ENCODE measurements at regions not wholly inside any gene's neighbourhood (a gene's known extent, or its start where the extent isn't known, plus 50 kb on each side); places are given as distances from the start of the nearest gene placed in this dataset.
"Not testable (repeated sequence)": the region's sequence is repeated elsewhere in the genome, so short reads cannot be mapped to it uniquely, and the experiment has no call there.

- DNase-seq (ENCODE audit: low read depth in 2 of 2) = no peak
Observed at GRCh38 chr6:85285114-85285513, 164.8 kb upstream of the NT5E start.

GRCh38 chr6:85283436-85283835, 166.4 kb upstream of the NT5E start:
- DNase-seq (ENCODE audit: low read depth in 2 of 2) = no peak

GRCh38 chr6:85278466-85279035, 171.3 kb upstream of the NT5E start:
- no peak for DNase-seq (ENCODE audit: low read depth in 2 of 2)

- DNase-seq (ENCODE audit: low read depth in 2 of 2) = not testable (repeated sequence)
Observed at GRCh38 chr6:85276026-85276425, 173.9 kb upstream of the NT5E start.

GRCh38 chr6:85275338-85275985, 174.4 kb upstream of the NT5E start:
- DNase-seq (ENCODE audit: low read depth in 2 of 2) = no peak

- no peak for DNase-seq (ENCODE audit: low read depth in 2 of 2)
Observed at GRCh38 chr6:85273870-85274269, 176.0 kb upstream of the NT5E start.

GRCh38 chr6:85273046-85273445, 176.8 kb upstream of the NT5E start:
- DNase-seq (ENCODE audit: low read depth in 2 of 2) = no peak

- DNase-seq (ENCODE audit: low read depth in 2 of 2) = no peak
Observed at GRCh38 chr6:85272592-85272991, 177.3 kb upstream of the NT5E start.

GRCh38 chr6:85262621-85263020, 187.3 kb upstream of the NT5E start:
- no peak for DNase-seq (ENCODE audit: low read depth in 2 of 2)

GRCh38 chr6:85261271-85261670, 188.6 kb upstream of the NT5E start:
- no peak for DNase-seq (ENCODE audit: low read depth in 2 of 2)

GRCh38 chr6:85255661-85256060, 194.2 kb upstream of the NT5E start:
- DNase-seq (ENCODE audit: low read depth in 2 of 2) = no peak

GRCh38 chr6:85252552-85252951, 197.3 kb upstream of the NT5E start:
- DNase-seq (ENCODE audit: low read depth in 2 of 2) = no peak

- DNase-seq (ENCODE audit: low read depth in 2 of 2) = no peak
Observed at GRCh38 chr6:85252085-85252484, 197.8 kb upstream of the NT5E start.

GRCh38 chr6:85251300-85251699, 198.6 kb upstream of the NT5E start:
- DNase-seq (ENCODE audit: low read depth in 2 of 2) = no peak

GRCh38 chr6:85250586-85251220, 199.2 kb upstream of the NT5E start:
- DNase-seq (ENCODE audit: low read depth in 2 of 2) = no peak

GRCh38 chr6:85245004-85245403, 204.9 kb upstream of the NT5E start:
- DNase-seq (ENCODE audit: low read depth in 2 of 2) = no peak

GRCh38 chr6:85241498-85242052, 208.3 kb upstream of the NT5E start:
- DNase-seq (ENCODE audit: low read depth in 2 of 2) = no peak

- no peak for DNase-seq (ENCODE audit: low read depth in 2 of 2)
Observed at GRCh38 chr6:85240787-85241385, 209.0 kb upstream of the NT5E start.

- DNase-seq (ENCODE audit: low read depth in 2 of 2) = no peak
Observed at GRCh38 chr6:85237478-85237877, 212.4 kb upstream of the NT5E start.

GRCh38 chr6:85236636-85237035, 213.2 kb upstream of the NT5E start:
- DNase-seq (ENCODE audit: low read depth in 2 of 2) = no peak

- not testable (repeated sequence) for DNase-seq (ENCODE audit: low read depth in 2 of 2)
Observed at GRCh38 chr6:85227345-85227744, 222.5 kb upstream of the NT5E start.

GRCh38 chr6:85212794-85213193, 237.1 kb upstream of the NT5E start:
- DNase-seq (ENCODE audit: low read depth in 2 of 2) = not testable (repeated sequence)

- no peak for DNase-seq (ENCODE audit: low read depth in 2 of 2)
Observed at GRCh38 chr6:85195243-85195642, 254.6 kb upstream of the NT5E start.

Data from activated CD4-positive, alpha-beta T cell treated with anti-CD3 and anti-CD28 coated beads for 24 hours (primary cell).